GM23248 (cell line): ENCODE measurements at regions not wholly inside any gene's neighbourhood (a gene's known extent, or its start where the extent isn't known, plus 50 kb on each side); places are given as distances from the start of the nearest gene placed in this dataset.

Experiments
- EZH2 ChIP-seq: fragments of 200-600 bp; sonication (generic); IDR thresholded peaks from 2 replicates; pipeline ENCODE4 v1.6.1; 2018; ENCODE audit warnings: antibody characterized with exemption, mild to moderate bottlenecking; ENCODE audit not compliant: insufficient read depth, poor library complexity, severe bottlenecking
- EZH2phosphoT487 ChIP-seq: fragments of 200-600 bp; sonication (generic); IDR thresholded peaks from 2 replicates; pipeline ENCODE4 v1.6.1; 2018; ENCODE audit warnings: antibody characterized with exemption, moderate library complexity, mild to moderate bottlenecking, low read depth; ENCODE audit not compliant: insufficient read depth

GRCh38 chr2:103165836-103166235 lies 404.0 kb downstream of the TMEM182 start:
- no peak for TF ChIP-seq EZH2phosphoT487
- no peak for TF ChIP-seq EZH2
